ENCODE measurements at regions not wholly inside any gene's neighbourhood (a gene's known extent, or its start where the extent isn't known, plus 50 kb on each side); places are given as distances from the start of the nearest gene placed in this dataset.

DNA sequence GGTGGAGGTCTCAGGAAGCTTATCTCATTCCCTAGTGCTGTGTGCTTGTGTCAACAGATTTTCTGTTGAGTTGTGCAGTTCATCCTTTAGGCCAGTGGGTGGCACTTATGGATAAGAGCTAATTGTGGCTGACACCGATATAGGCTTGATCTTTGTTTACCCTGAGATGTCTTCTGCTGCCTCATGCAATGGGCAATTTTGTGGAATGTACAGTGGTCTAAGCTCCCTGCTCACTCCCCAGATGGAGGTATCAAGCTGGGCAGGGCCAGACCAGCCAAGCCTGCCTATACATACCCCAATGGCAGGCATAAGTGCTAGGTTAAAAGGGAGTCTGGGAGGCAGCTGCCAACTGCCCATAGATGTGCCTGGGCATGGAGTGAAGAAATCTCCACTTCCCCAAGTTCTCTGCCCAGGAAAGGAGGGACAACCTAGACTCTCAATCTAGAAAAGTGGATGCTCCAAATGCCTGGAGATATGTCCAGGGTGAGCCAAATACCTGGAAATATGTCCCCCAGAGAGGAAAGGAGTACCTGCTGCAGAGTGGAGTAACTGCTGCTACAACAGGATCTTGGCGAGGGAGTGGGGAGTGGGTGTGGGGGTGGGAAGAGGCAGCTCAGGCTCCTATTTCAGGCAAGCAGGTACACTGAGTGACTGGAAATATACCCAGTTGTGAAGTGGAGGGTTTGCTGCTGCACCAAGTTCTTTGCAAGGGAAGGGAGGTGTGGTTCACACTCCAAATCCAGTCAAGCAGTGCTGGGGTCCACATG is 53.2 kb upstream of the ARG1 start:
- H3K36me3 ChIP-seq: no peaks in the 10 kb centered on the region
- H3K27me3 ChIP-seq: no peaks in the 10 kb centered on the region; the same call in 1 of the 2 replicates
- no peak overlapping the region for H3K4me3 ChIP-seq
- peaks cover 13% of the 10 kb centered on the region for H3K9me3 ChIP-seq
- peak; percentile 5 for DNase-seq

All from MG63 (cell line).